ENCODE measurements at regions not wholly inside any gene's neighbourhood (a gene's known extent, or its start where the extent isn't known, plus 50 kb on each side); places are given as distances from the start of the nearest gene placed in this dataset.
"Not testable (repeated sequence)": the region's sequence is repeated elsewhere in the genome, so short reads cannot be mapped to it uniquely, and the experiment has no call there.

DNA sequence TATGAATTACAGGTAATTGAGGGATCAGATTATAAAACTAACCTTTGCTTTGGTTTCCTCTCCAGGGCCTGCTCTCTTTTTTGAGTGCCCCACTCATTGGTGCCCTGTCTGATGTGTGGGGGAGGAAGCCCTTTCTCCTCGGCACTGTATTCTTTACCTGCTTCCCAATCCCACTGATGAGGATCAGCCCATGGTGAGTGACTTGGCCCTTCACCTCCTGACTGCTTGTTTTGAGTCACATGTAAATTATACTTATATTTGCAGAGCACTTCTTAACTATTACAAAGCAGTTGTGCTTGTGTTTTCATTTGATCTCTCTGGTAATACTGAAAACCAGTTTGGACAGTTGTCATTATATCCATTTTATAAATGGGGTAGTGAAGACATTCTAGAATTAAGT lies 109.9 kb upstream of the NUTM2F start:
- TF ChIP-seq, protein P1, sequence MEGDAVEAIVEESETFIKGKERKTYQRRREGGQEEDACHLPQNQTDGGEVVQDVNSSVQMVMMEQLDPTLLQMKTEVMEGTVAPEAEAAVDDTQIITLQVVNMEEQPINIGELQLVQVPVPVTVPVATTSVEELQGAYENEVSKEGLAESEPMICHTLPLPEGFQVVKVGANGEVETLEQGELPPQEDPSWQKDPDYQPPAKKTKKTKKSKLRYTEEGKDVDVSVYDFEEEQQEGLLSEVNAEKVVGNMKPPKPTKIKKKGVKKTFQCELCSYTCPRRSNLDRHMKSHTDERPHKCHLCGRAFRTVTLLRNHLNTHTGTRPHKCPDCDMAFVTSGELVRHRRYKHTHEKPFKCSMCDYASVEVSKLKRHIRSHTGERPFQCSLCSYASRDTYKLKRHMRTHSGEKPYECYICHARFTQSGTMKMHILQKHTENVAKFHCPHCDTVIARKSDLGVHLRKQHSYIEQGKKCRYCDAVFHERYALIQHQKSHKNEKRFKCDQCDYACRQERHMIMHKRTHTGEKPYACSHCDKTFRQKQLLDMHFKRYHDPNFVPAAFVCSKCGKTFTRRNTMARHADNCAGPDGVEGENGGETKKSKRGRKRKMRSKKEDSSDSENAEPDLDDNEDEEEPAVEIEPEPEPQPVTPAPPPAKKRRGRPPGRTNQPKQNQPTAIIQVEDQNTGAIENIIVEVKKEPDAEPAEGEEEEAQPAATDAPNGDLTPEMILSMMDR (IDR thresholded peaks at IDR 0.05), result not testable (repeated sequence)
- TF ChIP-seq POLR2A, POLR2AphosphoS5 (IDR thresholded peaks at IDR 0.05): not testable (repeated sequence)

All from prostate gland (tissue), 2 donors.